A549 (cell line): ENCODE measurements at regions not wholly inside any gene's neighbourhood (a gene's known extent, or its start where the extent isn't known, plus 50 kb on each side); places are given as distances from the start of the nearest gene placed in this dataset.

Source experiments
- ATAC-seq, 2 experiments: fragments of 200-7000 bp in 1 of 2; fragments of >200 bp in 1 of 2; cut with Nextera tagmentation in 1 of 2; cut with Tn5 transposase in 1 of 2; 3 replicates each; pipeline versions ENCODE4 v1.8.0 to v1.9.1; 2018 to 2020; ENCODE audit warnings: mild to moderate bottlenecking in 1 of 2, moderate library complexity in 1 of 2
- CTCF ChIA-PET: fragments of 300-600 bp; sonication (Branson Sonifier 250); formaldehyde crosslinking; extraction: SDS; loops from one replicate; lab custom pipeline; 2021; ENCODE audit warnings: antibody characterized with exemption, inconsistent platforms; lab: Yijun Ruan, JAX
- POLR2A ChIA-PET: fragments of 350-600 bp; formaldehyde crosslinking; extraction: SDS; loops from one replicate; lab custom pipeline; 2021; ENCODE audit warnings: antibody characterized with exemption, inconsistent platforms; lab: Yijun Ruan, JAX
- DNase-seq, 2 experiments: peaks; one replicate each; pipeline versions ENCODE4 v3.0.0 to v3.0.0-alpha.2; 2011 to 2016; ENCODE audit warnings: low read depth in 1 of 2, low spot score in 1 of 2
- FAIRE-seq: peaks from 2 replicates; lab custom pipeline; 2011; peaks lifted over from hg19 to GRCh38; lab: Jason Lieb, UNC
- H3K27ac ChIP-seq, 2 experiments: fragments of >200 bp; sonication (Bioruptor Twin); formaldehyde crosslinking; 3 replicates each; pipeline ENCODE4 v1.5.1; 2016 to 2017
- H3K4me1 ChIP-seq: fragments of >200 bp; sonication (Bioruptor Twin); formaldehyde crosslinking; 3 replicates; pipeline ENCODE4 v1.6.1; 2016
- H3K4me2 ChIP-seq: fragments of >200 bp; sonication (Bioruptor Twin); formaldehyde crosslinking; 3 replicates; pipeline ENCODE4 v1.6.1; 2016
- H3K4me3 ChIP-seq: fragments of >200 bp; sonication (Bioruptor Twin); formaldehyde crosslinking; 3 replicates; pipeline ENCODE4 v1.5.1; 2016
- H3K9me3 ChIP-seq: fragments of >200 bp; sonication (Bioruptor Twin); formaldehyde crosslinking; 3 replicates; pipeline ENCODE4 v1.6.1; 2016
- BHLHE40 ChIP-seq: IDR thresholded peaks from 2 replicates; pipeline ENCODE4 v1.6.1; 2012; ENCODE audit warnings: low read depth, low read length, inconsistent platforms
- CBX2 ChIP-seq: fragments of 200-600 bp; sonication (generic); IDR thresholded peaks from 2 replicates; pipeline ENCODE4 v1.6.1; 2016; ENCODE audit warnings: low read depth, mild to moderate bottlenecking, borderline replicate concordance
- CHD2 ChIP-seq: fragments of 150-350 bp; IDR thresholded peaks from 2 replicates; pipeline ENCODE4 v1.6.1; 2014; ENCODE audit warnings: low read length; ENCODE audit not compliant: partially characterized antibody
- CHD4 ChIP-seq: fragments of 200-600 bp; sonication (generic); IDR thresholded peaks from 2 replicates; pipeline ENCODE4 v1.6.1; 2016; ENCODE audit warnings: antibody characterized with exemption, mild to moderate bottlenecking, borderline replicate concordance
- FOSB ChIP-seq: fragments of 250-450 bp; sonication (Bioruptor Pico); IDR thresholded peaks from 2 replicates; pipeline ENCODE4 v1.5.0; 2020; ENCODE audit warnings: mild to moderate bottlenecking, moderate library complexity
- FOXS1 ChIP-seq: fragments of 250-450 bp; sonication (Bioruptor Pico); IDR thresholded peaks from 2 replicates; pipeline ENCODE4 v1.5.0; 2020; ENCODE audit warnings: mild to moderate bottlenecking, moderate library complexity
- GATA3 ChIP-seq: IDR thresholded peaks from 2 replicates; pipeline ENCODE4 v1.6.1; 2012; ENCODE audit warnings: borderline replicate concordance
- HOXA7 ChIP-seq: fragments of 250-450 bp; sonication (Bioruptor Pico); IDR thresholded peaks from 2 replicates; pipeline ENCODE4 v1.5.0; 2020; ENCODE audit warnings: mild to moderate bottlenecking, moderate library complexity
- KDM1A ChIP-seq: fragments of 200-600 bp; sonication (generic); IDR thresholded peaks from 2 replicates; pipeline ENCODE4 v1.6.1; 2016; ENCODE audit warnings: low read depth, mild to moderate bottlenecking
- MYC ChIP-seq: IDR thresholded peaks from 2 replicates; pipeline ENCODE4 v1.6.1; 2012; ENCODE audit warnings: mild to moderate bottlenecking, inconsistent platforms, low read length, improper control_type of control experiment, borderline replicate concordance
- NR3C1 ChIP-seq: fragments of >200 bp; sonication (Bioruptor Twin); formaldehyde crosslinking; IDR thresholded peaks from 3 replicates; pipeline ENCODE4 v1.6.1; 2017
- RCOR1 ChIP-seq: fragments of 150-350 bp; IDR thresholded peaks from 2 replicates; pipeline ENCODE4 v1.6.1; 2014; ENCODE audit warnings: antibody characterized with exemption, low read length, low read depth
- RNF2 ChIP-seq: fragments of 200-600 bp; sonication (generic); IDR thresholded peaks from 2 replicates; pipeline ENCODE4 v1.6.1; 2016; ENCODE audit warnings: low read depth, mild to moderate bottlenecking, antibody characterized with exemption, moderate library complexity, borderline replicate concordance
- TFCP2L1 ChIP-seq: fragments of 250-450 bp; sonication (Bioruptor Pico); IDR thresholded peaks from 2 replicates; pipeline ENCODE4 v1.5.0; 2021; ENCODE audit warnings: mild to moderate bottlenecking
- ZC3H11A ChIP-seq: fragments of 450-650 bp; IDR thresholded peaks from 2 replicates; pipeline ENCODE4 v1.6.1; 2014; ENCODE audit warnings: antibody characterized with exemption, mild to moderate bottlenecking
- WGBS: methylation state at CpG from one replicate; pipeline ENCODE4 v1.1.6; 2017; ENCODE audit errors: missing lambda C conversion rate; 5-methylcytosine and 5-hydroxymethylcytosine counted together
- TF ChIP-seq, protein P1 (sequence below): IDR thresholded peaks from 2 replicates; pipeline ENCODE4 v1.6.1; 2012
- TF ChIP-seq, protein P2 (sequence below): fragments of >200 bp; sonication (Bioruptor Twin); formaldehyde crosslinking; IDR thresholded peaks from 3 replicates; pipeline ENCODE4 v1.5.1; 2016
- TF ChIP-seq, protein P3 (sequence below): fragments of 250-450 bp; sonication (Bioruptor Pico); IDR thresholded peaks from 2 replicates; pipeline ENCODE4 v1.5.0; 2021; ENCODE audit warnings: mild to moderate bottlenecking, moderate library complexity, borderline replicate concordance
- TF ChIP-seq, protein P4 (sequence below): IDR thresholded peaks from 2 replicates; pipeline ENCODE4 v1.6.1; 2012; ENCODE audit warnings: low read depth, borderline replicate concordance
- TF ChIP-seq, protein P5 (sequence below): fragments of 150-350 bp; IDR thresholded peaks from 2 replicates; pipeline ENCODE4 v1.6.1; 2014; ENCODE audit warnings: low read depth, mild to moderate bottlenecking, low read length
- TF ChIP-seq, protein P6 (sequence below): fragments of 200-600 bp; sonication (generic); IDR thresholded peaks from 2 replicates; pipeline ENCODE4 v1.6.1; 2016; ENCODE audit warnings: antibody characterized with exemption, mild to moderate bottlenecking, moderate library complexity

DNA sequence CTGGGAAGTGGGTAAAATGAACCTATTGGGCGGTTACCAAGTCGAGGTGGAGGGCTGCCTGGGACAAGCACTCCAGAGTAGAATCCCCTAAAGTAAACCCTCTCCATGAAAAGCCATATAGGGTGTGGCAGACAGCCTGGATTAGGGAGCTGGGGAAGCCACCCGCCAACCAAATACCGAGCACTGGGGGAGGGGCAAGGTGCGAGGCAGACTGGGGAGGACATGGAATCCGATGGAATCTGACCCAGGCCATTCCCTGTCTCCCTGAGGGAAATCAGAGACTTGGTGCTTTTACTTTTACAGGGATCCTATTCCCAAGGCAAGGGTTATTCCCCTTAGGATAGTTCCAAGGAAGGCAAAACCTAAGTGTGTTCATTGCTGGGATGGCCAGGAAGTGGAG, 130.9 kb upstream of the HSD17B12 start:
- Histone ChIP-seq H3K9me3 (peaks cover 2% of the 10 kb centered on the region; the same call in 1 of the 3 replicates), H3K27ac (no peak overlapping the region), H3K4me1 (peaks cover 4% of the 10 kb centered on the region; the same call in 1 of the 3 replicates), H3K4me2 (no peak overlapping the region), H3K4me3 (no peak overlapping the region)
- ChIA-PET POLR2A (no interaction called here), CTCF (interaction anchor here (0.5 to 1.2 kb wide), 2 partner anchors 18 to 173 kb away, joined by 3 read pairs; no protein-coding TSS in a partner anchor)
- no peak for TF ChIP-seq TFCP2L1 (CRISPR knock-in tag)
- no peak for TF ChIP-seq BHLHE40
- TF ChIP-seq RCOR1: no peak
- no peak for TF ChIP-seq KDM1A
- TF ChIP-seq NR3C1: no peak
- TF ChIP-seq, protein P1, sequence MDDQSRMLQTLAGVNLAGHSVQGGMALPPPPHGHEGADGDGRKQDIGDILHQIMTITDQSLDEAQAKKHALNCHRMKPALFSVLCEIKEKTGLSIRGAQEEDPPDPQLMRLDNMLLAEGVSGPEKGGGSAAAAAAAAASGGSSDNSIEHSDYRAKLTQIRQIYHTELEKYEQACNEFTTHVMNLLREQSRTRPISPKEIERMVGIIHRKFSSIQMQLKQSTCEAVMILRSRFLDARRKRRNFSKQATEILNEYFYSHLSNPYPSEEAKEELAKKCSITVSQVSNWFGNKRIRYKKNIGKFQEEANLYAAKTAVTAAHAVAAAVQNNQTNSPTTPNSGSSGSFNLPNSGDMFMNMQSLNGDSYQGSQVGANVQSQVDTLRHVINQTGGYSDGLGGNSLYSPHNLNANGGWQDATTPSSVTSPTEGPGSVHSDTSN: no peak
- TF ChIP-seq, protein P2, sequence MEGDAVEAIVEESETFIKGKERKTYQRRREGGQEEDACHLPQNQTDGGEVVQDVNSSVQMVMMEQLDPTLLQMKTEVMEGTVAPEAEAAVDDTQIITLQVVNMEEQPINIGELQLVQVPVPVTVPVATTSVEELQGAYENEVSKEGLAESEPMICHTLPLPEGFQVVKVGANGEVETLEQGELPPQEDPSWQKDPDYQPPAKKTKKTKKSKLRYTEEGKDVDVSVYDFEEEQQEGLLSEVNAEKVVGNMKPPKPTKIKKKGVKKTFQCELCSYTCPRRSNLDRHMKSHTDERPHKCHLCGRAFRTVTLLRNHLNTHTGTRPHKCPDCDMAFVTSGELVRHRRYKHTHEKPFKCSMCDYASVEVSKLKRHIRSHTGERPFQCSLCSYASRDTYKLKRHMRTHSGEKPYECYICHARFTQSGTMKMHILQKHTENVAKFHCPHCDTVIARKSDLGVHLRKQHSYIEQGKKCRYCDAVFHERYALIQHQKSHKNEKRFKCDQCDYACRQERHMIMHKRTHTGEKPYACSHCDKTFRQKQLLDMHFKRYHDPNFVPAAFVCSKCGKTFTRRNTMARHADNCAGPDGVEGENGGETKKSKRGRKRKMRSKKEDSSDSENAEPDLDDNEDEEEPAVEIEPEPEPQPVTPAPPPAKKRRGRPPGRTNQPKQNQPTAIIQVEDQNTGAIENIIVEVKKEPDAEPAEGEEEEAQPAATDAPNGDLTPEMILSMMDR: no peak
- no peak for TF ChIP-seq CHD4
- TF ChIP-seq, protein P3, sequence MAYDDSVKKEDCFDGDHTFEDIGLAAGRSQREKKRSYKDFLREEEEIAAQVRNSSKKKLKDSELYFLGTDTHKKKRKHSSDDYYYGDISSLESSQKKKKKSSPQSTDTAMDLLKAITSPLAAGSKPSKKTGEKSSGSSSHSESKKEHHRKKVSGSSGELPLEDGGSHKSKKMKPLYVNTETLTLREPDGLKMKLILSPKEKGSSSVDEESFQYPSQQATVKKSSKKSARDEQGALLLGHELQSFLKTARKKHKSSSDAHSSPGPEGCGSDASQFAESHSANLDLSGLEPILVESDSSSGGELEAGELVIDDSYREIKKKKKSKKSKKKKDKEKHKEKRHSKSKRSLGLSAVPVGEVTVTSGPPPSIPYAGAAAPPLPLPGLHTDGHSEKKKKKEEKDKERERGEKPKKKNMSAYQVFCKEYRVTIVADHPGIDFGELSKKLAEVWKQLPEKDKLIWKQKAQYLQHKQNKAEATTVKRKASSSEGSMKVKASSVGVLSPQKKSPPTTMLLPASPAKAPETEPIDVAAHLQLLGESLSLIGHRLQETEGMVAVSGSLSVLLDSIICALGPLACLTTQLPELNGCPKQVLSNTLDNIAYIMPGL: no peak
- TF ChIP-seq, protein P4, sequence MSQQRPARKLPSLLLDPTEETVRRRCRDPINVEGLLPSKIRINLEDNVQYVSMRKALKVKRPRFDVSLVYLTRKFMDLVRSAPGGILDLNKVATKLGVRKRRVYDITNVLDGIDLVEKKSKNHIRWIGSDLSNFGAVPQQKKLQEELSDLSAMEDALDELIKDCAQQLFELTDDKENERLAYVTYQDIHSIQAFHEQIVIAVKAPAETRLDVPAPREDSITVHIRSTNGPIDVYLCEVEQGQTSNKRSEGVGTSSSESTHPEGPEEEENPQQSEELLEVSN: no peak
- TF ChIP-seq GATA3: no peak
- no peak for TF ChIP-seq FOXS1 (CRISPR knock-in tag)
- TF ChIP-seq HOXA7 (CRISPR knock-in tag): no peak
- no peak for TF ChIP-seq CHD2
- no peak for TF ChIP-seq MYC
- no peak for TF ChIP-seq RNF2
- TF ChIP-seq FOSB (CRISPR knock-in tag): no peak
- DNase-seq (no peak), ATAC-seq (no peak), FAIRE-seq (no peak)
- WGBS: 55% methylated on average over 6 of the region's 6 CpGs

DNA sequence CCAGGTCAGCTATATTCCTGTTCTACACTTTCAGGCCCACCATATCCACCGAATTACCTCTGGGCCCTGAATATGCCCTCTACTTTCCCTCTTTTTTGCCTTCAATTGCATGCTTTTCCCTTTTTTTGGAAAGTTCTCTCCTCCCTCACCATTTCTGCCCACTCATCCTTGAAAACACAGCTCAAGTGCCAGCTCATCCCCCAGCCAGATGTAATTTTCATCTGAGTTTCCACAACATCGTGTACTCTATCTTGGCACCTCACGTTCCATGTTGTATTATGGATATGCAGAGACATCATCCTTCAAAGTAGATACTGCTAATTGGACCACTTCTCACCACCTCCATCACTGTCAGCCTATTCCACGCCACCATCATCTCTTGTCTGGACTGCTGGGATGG, 129.8 kb upstream of the HSD17B12 start:
- ChIA-PET POLR2A (no interaction called here), CTCF (interaction anchor here (1.1 to 3.3 kb wide), 3 partner anchors 17 to 28 kb away, joined by 3 to 9 read pairs (median 3); no protein-coding TSS in a partner anchor)
- WGBS: 63% methylated on average over 4 of the region's 4 CpGs
- no peak for DNase-seq
- Histone ChIP-seq H3K4me3 (no peak overlapping the region), H3K4me2 (no peak overlapping the region), H3K27ac (no peak overlapping the region), H3K4me1 (peaks cover 5% of the 10 kb centered on the region; the same call in 1 of the 3 replicates), H3K9me3 (peaks cover 2% of the 10 kb centered on the region; the same call in 1 of the 3 replicates)
- no peak for FAIRE-seq
- TF ChIP-seq FOSB (CRISPR knock-in tag) (no peak), MYC (no peak), CBX2 (no peak), ZC3H11A (no peak), NR3C1 (no peak)
- TF ChIP-seq, protein P5, sequence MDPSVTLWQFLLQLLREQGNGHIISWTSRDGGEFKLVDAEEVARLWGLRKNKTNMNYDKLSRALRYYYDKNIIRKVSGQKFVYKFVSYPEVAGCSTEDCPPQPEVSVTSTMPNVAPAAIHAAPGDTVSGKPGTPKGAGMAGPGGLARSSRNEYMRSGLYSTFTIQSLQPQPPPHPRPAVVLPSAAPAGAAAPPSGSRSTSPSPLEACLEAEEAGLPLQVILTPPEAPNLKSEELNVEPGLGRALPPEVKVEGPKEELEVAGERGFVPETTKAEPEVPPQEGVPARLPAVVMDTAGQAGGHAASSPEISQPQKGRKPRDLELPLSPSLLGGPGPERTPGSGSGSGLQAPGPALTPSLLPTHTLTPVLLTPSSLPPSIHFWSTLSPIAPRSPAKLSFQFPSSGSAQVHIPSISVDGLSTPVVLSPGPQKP: no peak
- TF ChIP-seq, protein P6, sequence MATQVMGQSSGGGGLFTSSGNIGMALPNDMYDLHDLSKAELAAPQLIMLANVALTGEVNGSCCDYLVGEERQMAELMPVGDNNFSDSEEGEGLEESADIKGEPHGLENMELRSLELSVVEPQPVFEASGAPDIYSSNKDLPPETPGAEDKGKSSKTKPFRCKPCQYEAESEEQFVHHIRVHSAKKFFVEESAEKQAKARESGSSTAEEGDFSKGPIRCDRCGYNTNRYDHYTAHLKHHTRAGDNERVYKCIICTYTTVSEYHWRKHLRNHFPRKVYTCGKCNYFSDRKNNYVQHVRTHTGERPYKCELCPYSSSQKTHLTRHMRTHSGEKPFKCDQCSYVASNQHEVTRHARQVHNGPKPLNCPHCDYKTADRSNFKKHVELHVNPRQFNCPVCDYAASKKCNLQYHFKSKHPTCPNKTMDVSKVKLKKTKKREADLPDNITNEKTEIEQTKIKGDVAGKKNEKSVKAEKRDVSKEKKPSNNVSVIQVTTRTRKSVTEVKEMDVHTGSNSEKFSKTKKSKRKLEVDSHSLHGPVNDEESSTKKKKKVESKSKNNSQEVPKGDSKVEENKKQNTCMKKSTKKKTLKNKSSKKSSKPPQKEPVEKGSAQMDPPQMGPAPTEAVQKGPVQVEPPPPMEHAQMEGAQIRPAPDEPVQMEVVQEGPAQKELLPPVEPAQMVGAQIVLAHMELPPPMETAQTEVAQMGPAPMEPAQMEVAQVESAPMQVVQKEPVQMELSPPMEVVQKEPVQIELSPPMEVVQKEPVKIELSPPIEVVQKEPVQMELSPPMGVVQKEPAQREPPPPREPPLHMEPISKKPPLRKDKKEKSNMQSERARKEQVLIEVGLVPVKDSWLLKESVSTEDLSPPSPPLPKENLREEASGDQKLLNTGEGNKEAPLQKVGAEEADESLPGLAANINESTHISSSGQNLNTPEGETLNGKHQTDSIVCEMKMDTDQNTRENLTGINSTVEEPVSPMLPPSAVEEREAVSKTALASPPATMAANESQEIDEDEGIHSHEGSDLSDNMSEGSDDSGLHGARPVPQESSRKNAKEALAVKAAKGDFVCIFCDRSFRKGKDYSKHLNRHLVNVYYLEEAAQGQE: no peak
- ATAC-seq: no peak
